HG02610 (cell line): ENCODE measurements at regions not wholly inside any gene's neighbourhood (a gene's known extent, or its start where the extent isn't known, plus 50 kb on each side); places are given as distances from the start of the nearest gene placed in this dataset.

ENCODE experiments used
- ATAC-seq: cut with Tn5 transposase; IDR thresholded peaks from one replicate; pipeline ENCODE4 v1.9.1; 2021; ENCODE audit warnings: mild to moderate bottlenecking, moderate library complexity; ENCODE audit not compliant: unreplicated experiment

- no peak for ATAC-seq
Observed at GRCh38 chr4:138894709-138895108, 120.9 kb upstream of the NOCT start.

- ATAC-seq: no peak
Observed at GRCh38 chr4:138894011-138894410, 121.6 kb upstream of the NOCT start.

GRCh38 chr4:138892483-138893407, 122.8 kb upstream of the NOCT start:
- no peak for ATAC-seq

GRCh38 chr4:138891631-138892031, 124.0 kb upstream of the NOCT start:
- no peak for ATAC-seq

- ATAC-seq: no peak
Observed at GRCh38 chr4:138890891-138891570, 124.5 kb upstream of the NOCT start.

GRCh38 chr4:138889216-138889615, 126.4 kb upstream of the NOCT start:
- no peak for ATAC-seq

GRCh38 chr4:138887741-138888140, 127.8 kb upstream of the NOCT start:
- ATAC-seq: no peak

GRCh38 chr4:138887341-138887740, 128.2 kb upstream of the NOCT start:
- no peak for ATAC-seq

- ATAC-seq: no peak
Observed at GRCh38 chr4:138879757-138880156, 135.8 kb upstream of the NOCT start.

GRCh38 chr4:138875891-138876608, 139.5 kb upstream of the NOCT start:
- ATAC-seq: no peak

GRCh38 chr4:138871555-138871875, 144.1 kb upstream of the NOCT start:
- no peak for ATAC-seq

GRCh38 chr4:138870737-138871554, 144.6 kb upstream of the NOCT start:
- peak; percentile 71 for ATAC-seq

- ATAC-seq: no peak
Observed at GRCh38 chr4:138869631-138870030, 145.9 kb upstream of the NOCT start.

GRCh38 chr4:138869165-138869564, 146.4 kb upstream of the NOCT start:
- no peak for ATAC-seq

GRCh38 chr4:138868562-138868961, 147.0 kb upstream of the NOCT start:
- ATAC-seq: no peak

- no peak for ATAC-seq
Observed at GRCh38 chr4:138867404-138867803, 148.2 kb upstream of the NOCT start.

GRCh38 chr4:138866314-138866713, 149.3 kb upstream of the NOCT start:
- no peak for ATAC-seq

- ATAC-seq: no peak
Observed at GRCh38 chr4:138865765-138866164, 149.8 kb upstream of the NOCT start.

- no peak for ATAC-seq
Observed at GRCh38 chr4:138864961-138865720, 150.4 kb upstream of the NOCT start.

- no peak for ATAC-seq
Observed at GRCh38 chr4:138863160-138863559, 152.4 kb upstream of the NOCT start.
